Neural progenitor cell (in vitro differentiated cells): ENCODE measurements at regions not wholly inside any gene's neighbourhood (a gene's known extent, or its start where the extent isn't known, plus 50 kb on each side); places are given as distances from the start of the nearest gene placed in this dataset.

Source experiments
- DNase-seq: peaks from one replicate; pipeline ENCODE4 v3.0.0-alpha.2; 2016; ENCODE audit warnings: low spot score
- H2AFZ ChIP-seq: fragments of 200-600 bp; sonication (generic); replicated peaks from 2 replicates; pipeline ENCODE4 v1.6.1; 2016; ENCODE audit warnings: antibody characterized with exemption
- H3F3A ChIP-seq: fragments of 200-600 bp; sonication (generic); 2 replicates; pipeline ENCODE4 v1.6.1; 2016; ENCODE audit warnings: antibody characterized with exemption, low read depth
- H3K27ac ChIP-seq: fragments of 200-600 bp; sonication (generic); 2 replicates; pipeline ENCODE4 v1.5.1; 2016; ENCODE audit warnings: mild to moderate bottlenecking
- H3K27me3 ChIP-seq: fragments of 200-600 bp; sonication (generic); 2 replicates; pipeline ENCODE4 v1.6.1; 2016; ENCODE audit warnings: mild to moderate bottlenecking, moderate library complexity
- H3K36me3 ChIP-seq: fragments of 200-600 bp; sonication (generic); 2 replicates; pipeline ENCODE4 v1.5.1; 2016
- H3K4me1 ChIP-seq: fragments of 200-600 bp; sonication (generic); 2 replicates; pipeline ENCODE4 v1.6.1; 2016; ENCODE audit warnings: mixed run types
- H3K4me2 ChIP-seq: fragments of 200-600 bp; sonication (generic); 2 replicates; pipeline ENCODE4 v1.6.1; 2016
- H3K4me3 ChIP-seq: fragments of 200-600 bp; sonication (generic); 2 replicates; pipeline ENCODE4 v1.5.1; 2016
- H3K79me2 ChIP-seq: fragments of 200-600 bp; sonication (generic); 2 replicates; pipeline ENCODE4 v1.6.1; 2016; ENCODE audit warnings: low read depth
- H3K9ac ChIP-seq: fragments of 200-600 bp; sonication (generic); 2 replicates; pipeline ENCODE4 v1.6.1; 2016
- H3K9me3 ChIP-seq: fragments of 200-600 bp; sonication (generic); 2 replicates; pipeline ENCODE4 v1.5.1; 2016; ENCODE audit warnings: low read depth
- H4K20me1 ChIP-seq: fragments of 200-600 bp; sonication (generic); 2 replicates; pipeline ENCODE4 v1.6.1; 2016; ENCODE audit warnings: low read depth
- H3K27ac Mint-ChIP-seq: 3 replicates; pipeline ENCODE4 v1.8.0; 2021; ENCODE audit warnings: mixed read lengths
- H3K27me3 Mint-ChIP-seq: 2 replicates; pipeline ENCODE4 v1.8.0; 2022; ENCODE audit warnings: low read depth, mild to moderate bottlenecking, inconsistent platforms, moderate library complexity, mixed read lengths; ENCODE audit not compliant: insufficient read depth
- H3K36me3 Mint-ChIP-seq: 3 replicates; pipeline ENCODE4 v1.8.0; 2021; ENCODE audit warnings: mixed read lengths
- H3K4me1 Mint-ChIP-seq: 3 replicates; pipeline ENCODE4 v1.8.0; 2021; ENCODE audit warnings: mixed read lengths
- H3K4me3 Mint-ChIP-seq: 3 replicates; pipeline ENCODE4 v1.8.0; 2021; ENCODE audit warnings: mild to moderate bottlenecking, moderate library complexity, mixed read lengths
- H3K9me3 Mint-ChIP-seq: 3 replicates; pipeline ENCODE4 v1.8.0; 2020; ENCODE audit warnings: mixed read lengths
- EZH2 ChIP-seq: fragments of 200-600 bp; sonication (generic); IDR thresholded peaks from 2 replicates; pipeline ENCODE4 v1.6.1; 2017; ENCODE audit warnings: antibody characterized with exemption, mild to moderate bottlenecking, moderate library complexity
- EZH2phosphoT487 ChIP-seq: fragments of 200-600 bp; sonication (generic); IDR thresholded peaks from 2 replicates; pipeline ENCODE4 v1.6.1; 2017; ENCODE audit warnings: antibody characterized with exemption
- TF ChIP-seq, protein P1 (sequence below): fragments of 200-600 bp; sonication (generic); IDR thresholded peaks from 2 replicates; pipeline ENCODE4 v1.5.1; 2017; ENCODE audit warnings: antibody characterized with exemption, mild to moderate bottlenecking

- H3K4me1 ChIP-seq = no peaks in the 10 kb centered on the region
- no peak overlapping the region for H3K4me3 Mint-ChIP-seq
- H3K9ac ChIP-seq = no peak overlapping the region
- H3K4me1 Mint-ChIP-seq = peaks cover 22% of the 10 kb centered on the region
- H3K9me3 Mint-ChIP-seq = peaks cover 2% of the 10 kb centered on the region
- TF ChIP-seq EZH2phosphoT487 (no peak), EZH2 (no peak)
- TF ChIP-seq, protein P1, sequence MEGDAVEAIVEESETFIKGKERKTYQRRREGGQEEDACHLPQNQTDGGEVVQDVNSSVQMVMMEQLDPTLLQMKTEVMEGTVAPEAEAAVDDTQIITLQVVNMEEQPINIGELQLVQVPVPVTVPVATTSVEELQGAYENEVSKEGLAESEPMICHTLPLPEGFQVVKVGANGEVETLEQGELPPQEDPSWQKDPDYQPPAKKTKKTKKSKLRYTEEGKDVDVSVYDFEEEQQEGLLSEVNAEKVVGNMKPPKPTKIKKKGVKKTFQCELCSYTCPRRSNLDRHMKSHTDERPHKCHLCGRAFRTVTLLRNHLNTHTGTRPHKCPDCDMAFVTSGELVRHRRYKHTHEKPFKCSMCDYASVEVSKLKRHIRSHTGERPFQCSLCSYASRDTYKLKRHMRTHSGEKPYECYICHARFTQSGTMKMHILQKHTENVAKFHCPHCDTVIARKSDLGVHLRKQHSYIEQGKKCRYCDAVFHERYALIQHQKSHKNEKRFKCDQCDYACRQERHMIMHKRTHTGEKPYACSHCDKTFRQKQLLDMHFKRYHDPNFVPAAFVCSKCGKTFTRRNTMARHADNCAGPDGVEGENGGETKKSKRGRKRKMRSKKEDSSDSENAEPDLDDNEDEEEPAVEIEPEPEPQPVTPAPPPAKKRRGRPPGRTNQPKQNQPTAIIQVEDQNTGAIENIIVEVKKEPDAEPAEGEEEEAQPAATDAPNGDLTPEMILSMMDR = no peak
- no peaks in the 10 kb centered on the region for H4K20me1 ChIP-seq
- H3K27me3 Mint-ChIP-seq = peaks cover 3% of the 10 kb centered on the region
- H3K27ac ChIP-seq = no peak overlapping the region
- no peak overlapping the region for H3K4me3 ChIP-seq
- DNase-seq = no peak
- H3F3A ChIP-seq = no peaks in the 10 kb centered on the region
- no peak overlapping the region for H3K4me2 ChIP-seq
- H3K9me3 ChIP-seq = no peaks in the 10 kb centered on the region
- H2AFZ ChIP-seq = no peak overlapping the region
- no peaks in the 10 kb centered on the region for H3K79me2 ChIP-seq
- no peaks in the 10 kb centered on the region for H3K36me3 Mint-ChIP-seq
- no peaks in the 10 kb centered on the region for H3K27me3 ChIP-seq
- no peaks in the 10 kb centered on the region for H3K36me3 ChIP-seq
- no peak overlapping the region for H3K27ac Mint-ChIP-seq
These were observed 105.2 kb upstream of the MAN1A1 start for GRCh38 chr6:119454714-119455113.

- H3K27me3 ChIP-seq = no peaks in the 10 kb centered on the region
- H3K4me3 ChIP-seq = no peak overlapping the region
- no peak overlapping the region for H3K4me2 ChIP-seq
- H3K9me3 ChIP-seq = no peaks in the 10 kb centered on the region
- H3K9ac ChIP-seq = no peak overlapping the region
- H3K27ac ChIP-seq = no peak overlapping the region
- no peaks in the 10 kb centered on the region for H4K20me1 ChIP-seq
- H3K36me3 ChIP-seq = no peaks in the 10 kb centered on the region
- Mint-ChIP-seq H3K4me1 (peaks cover 22% of the 10 kb centered on the region), H3K4me3 (no peak overlapping the region), H3K36me3 (no peaks in the 10 kb centered on the region), H3K27ac (peak overlapping the region; percentile 11), H3K9me3 (no peaks in the 10 kb centered on the region), H3K27me3 (peaks cover 3% of the 10 kb centered on the region)
- DNase-seq = no peak
- no peaks in the 10 kb centered on the region for H3K79me2 ChIP-seq
- no peaks in the 10 kb centered on the region for H3F3A ChIP-seq
- no peaks in the 10 kb centered on the region for H3K4me1 ChIP-seq
- TF ChIP-seq, protein P1 = no peak
- TF ChIP-seq EZH2 (no peak), EZH2phosphoT487 (no peak)
- no peak overlapping the region for H2AFZ ChIP-seq
These were observed 104.0 kb upstream of the MAN1A1 start for GRCh38 chr6:119453242-119454200.

GRCh38 chr6:119449331-119450156, 100.0 kb upstream of the MAN1A1 start:
- no peaks in the 10 kb centered on the region for H3K27me3 Mint-ChIP-seq
- H3K27me3 ChIP-seq = no peaks in the 10 kb centered on the region
- H3K4me1 ChIP-seq = no peaks in the 10 kb centered on the region
- no peak overlapping the region for H3K4me2 ChIP-seq
- DNase-seq = no peak
- H4K20me1 ChIP-seq = no peaks in the 10 kb centered on the region
- H3K27ac Mint-ChIP-seq = no peak overlapping the region
- no peaks in the 10 kb centered on the region for H3K9me3 ChIP-seq
- no peak overlapping the region for H3K27ac ChIP-seq
- TF ChIP-seq, protein P1 = no peak
- TF ChIP-seq EZH2 = no peak
- TF ChIP-seq EZH2phosphoT487 = no peak
- no peak overlapping the region for H3K4me3 Mint-ChIP-seq
- H3K36me3 Mint-ChIP-seq = no peaks in the 10 kb centered on the region
- H3K4me1 Mint-ChIP-seq = peaks cover 31% of the 10 kb centered on the region
- no peaks in the 10 kb centered on the region for H3K9me3 Mint-ChIP-seq
- no peaks in the 10 kb centered on the region for H3K36me3 ChIP-seq
- H3K4me3 ChIP-seq = no peak overlapping the region
- H3F3A ChIP-seq = no peaks in the 10 kb centered on the region
- H3K9ac ChIP-seq = no peak overlapping the region
- no peaks in the 10 kb centered on the region for H3K79me2 ChIP-seq
- H2AFZ ChIP-seq = no peak overlapping the region
